GM23248 (cell line): ENCODE measurements at regions not wholly inside any gene's neighbourhood (a gene's known extent, or its start where the extent isn't known, plus 50 kb on each side); places are given as distances from the start of the nearest gene placed in this dataset.
"Not testable (repeated sequence)": the region's sequence is repeated elsewhere in the genome, so short reads cannot be mapped to it uniquely, and the experiment has no call there.

Experiments
- DNase-seq: peaks from one replicate; pipeline ENCODE4 v3.0.0-alpha.2; 2015
- H2AFZ ChIP-seq: fragments of 200-600 bp; sonication (generic); 2 replicates; pipeline ENCODE4 v1.6.1; 2016; ENCODE audit warnings: antibody characterized with exemption
- H3F3A ChIP-seq: fragments of 200-600 bp; sonication (generic); 2 replicates; pipeline ENCODE4 v1.6.1; 2016; ENCODE audit warnings: mild to moderate bottlenecking, antibody characterized with exemption, mixed run types; ENCODE audit not compliant: insufficient read depth
- H3K27ac ChIP-seq: fragments of 200-600 bp; sonication (generic); 2 replicates; pipeline ENCODE4 v1.5.1; 2016; ENCODE audit warnings: mild to moderate bottlenecking
- H3K27me3 ChIP-seq: fragments of 200-600 bp; sonication (generic); replicated peaks from 2 replicates; pipeline ENCODE4 v1.6.1; 2016; ENCODE audit warnings: mild to moderate bottlenecking; ENCODE audit not compliant: insufficient read depth
- H3K36me3 ChIP-seq: fragments of 200-600 bp; sonication (generic); 2 replicates; pipeline ENCODE4 v1.6.1; 2016; ENCODE audit warnings: low read depth, mild to moderate bottlenecking
- H3K4me1 ChIP-seq: fragments of 200-600 bp; sonication (generic); 2 replicates; pipeline ENCODE4 v1.6.1; 2016; ENCODE audit warnings: mild to moderate bottlenecking; ENCODE audit not compliant: insufficient read depth
- H3K4me2 ChIP-seq: fragments of 200-600 bp; sonication (generic); one replicate; pipeline ENCODE4 v1.6.1; 2016; ENCODE audit warnings: mild to moderate bottlenecking; ENCODE audit not compliant: unreplicated experiment
- H3K4me3 ChIP-seq: fragments of 200-600 bp; sonication (generic); 2 replicates; pipeline ENCODE4 v1.5.1; 2016; ENCODE audit warnings: mild to moderate bottlenecking
- H3K79me2 ChIP-seq: fragments of 200-600 bp; sonication (generic); 2 replicates; pipeline ENCODE4 v1.6.1; 2016; ENCODE audit warnings: mild to moderate bottlenecking; ENCODE audit not compliant: insufficient read depth
- H3K9ac ChIP-seq: fragments of 200-600 bp; sonication (generic); 2 replicates; pipeline ENCODE4 v1.6.1; 2016; ENCODE audit warnings: mild to moderate bottlenecking
- H3K9me2 ChIP-seq: fragments of 200-600 bp; sonication (generic); 2 replicates; pipeline ENCODE4 v1.6.1; 2016; ENCODE audit warnings: mixed run types, mild to moderate bottlenecking, moderate library complexity; ENCODE audit not compliant: insufficient read depth
- H3K9me3 ChIP-seq: fragments of 200-600 bp; sonication (generic); one replicate; pipeline ENCODE4 v1.6.1; 2017; ENCODE audit warnings: low read depth
- H4K20me1 ChIP-seq: fragments of 200-600 bp; sonication (generic); 2 replicates; pipeline ENCODE4 v1.6.0; 2016; ENCODE audit not compliant: insufficient read depth
- EZH2 ChIP-seq: fragments of 200-600 bp; sonication (generic); IDR thresholded peaks from 2 replicates; pipeline ENCODE4 v1.6.1; 2018; ENCODE audit warnings: antibody characterized with exemption, mild to moderate bottlenecking; ENCODE audit not compliant: insufficient read depth, poor library complexity, severe bottlenecking
- EZH2phosphoT487 ChIP-seq: fragments of 200-600 bp; sonication (generic); IDR thresholded peaks from 2 replicates; pipeline ENCODE4 v1.6.1; 2018; ENCODE audit warnings: antibody characterized with exemption, moderate library complexity, mild to moderate bottlenecking, low read depth; ENCODE audit not compliant: insufficient read depth
- WGBS, 2 experiments: methylation state at CpG; one replicate each; pipeline ENCODE4 v1.1.6; 2015 to 2017; ENCODE audit warnings: low lambda C conversion rate in 2 of 2, low coverage in 1 of 2; ENCODE audit errors: missing lambda C conversion rate in 2 of 2; 5-methylcytosine and 5-hydroxymethylcytosine counted together
- in situ Hi-C: fragments of 300-500 bp; cut with MboI; formaldehyde crosslinking; loops from 2 replicates; pipeline ENCODE4 v1.15.0; 2020

DNA sequence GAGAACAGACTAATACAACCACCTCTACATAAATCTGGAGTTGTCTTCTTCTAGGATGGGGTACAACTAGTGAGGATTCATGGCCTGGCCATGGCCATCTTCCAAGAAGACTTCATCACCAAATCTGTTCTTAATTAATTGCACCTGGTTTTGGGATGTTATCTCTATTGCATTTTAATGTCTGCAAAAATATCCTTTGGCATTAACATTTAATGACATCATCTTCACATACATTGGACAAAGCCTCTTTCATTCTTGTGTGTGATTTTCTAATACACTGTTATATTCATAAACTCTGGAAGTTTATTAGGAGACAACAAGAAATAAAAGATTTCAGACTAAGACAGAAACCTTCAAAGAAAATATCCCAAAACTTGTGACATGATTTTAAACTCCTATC lies 124.2 kb upstream of the ABCB5 start:
- no peaks in the 10 kb centered on the region for H3K9me2 ChIP-seq
- no peak overlapping the region for H3K4me3 ChIP-seq
- H3K36me3 ChIP-seq, result no peaks in the 10 kb centered on the region
- no peak for DNase-seq
- TF ChIP-seq EZH2phosphoT487, result no peak
- no peak for TF ChIP-seq EZH2
- no peak overlapping the region for H2AFZ ChIP-seq
- in situ Hi-C loops, result no loop called here
- no peaks in the 10 kb centered on the region for H3K79me2 ChIP-seq
- H4K20me1 ChIP-seq, result no peaks in the 10 kb centered on the region
- no peak overlapping the region for H3K4me2 ChIP-seq
- no peak overlapping the region for H3K9ac ChIP-seq
- no peaks in the 10 kb centered on the region for H3K27me3 ChIP-seq
- H3K4me1 ChIP-seq, result no peaks in the 10 kb centered on the region
- H3K9me3 ChIP-seq, result peaks cover 9% of the 10 kb centered on the region
- H3K27ac ChIP-seq, result no peak overlapping the region
- no peaks in the 10 kb centered on the region for H3F3A ChIP-seq

DNA sequence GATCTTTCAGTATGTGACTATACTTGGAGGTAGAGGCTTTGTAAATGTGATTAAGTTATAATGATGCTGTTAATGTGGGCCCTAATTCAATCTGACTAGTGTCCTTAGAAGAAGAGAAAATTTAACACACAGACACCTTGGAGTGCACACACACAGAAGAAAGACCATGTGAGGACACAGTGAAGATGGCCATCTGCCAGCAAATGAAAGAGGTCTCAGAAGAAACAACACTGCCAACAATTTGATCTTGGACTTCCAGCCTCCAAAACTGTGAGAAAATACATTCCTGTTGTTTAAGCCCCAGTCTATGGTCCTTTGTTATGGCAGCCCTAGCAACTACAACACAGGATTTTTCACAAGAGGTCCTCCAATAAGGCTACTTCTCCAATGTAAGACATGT lies 120.9 kb upstream of the ABCB5 start:
- no peaks in the 10 kb centered on the region for H3K36me3 ChIP-seq
- H3K79me2 ChIP-seq, result no peaks in the 10 kb centered on the region
- no peak overlapping the region for H3K9ac ChIP-seq
- no peaks in the 10 kb centered on the region for H3K4me1 ChIP-seq
- no peaks in the 10 kb centered on the region for H3K9me3 ChIP-seq
- H2AFZ ChIP-seq, result no peak overlapping the region
- H3K9me2 ChIP-seq, result no peaks in the 10 kb centered on the region
- no peak overlapping the region for H3K4me3 ChIP-seq
- H3F3A ChIP-seq, result no peaks in the 10 kb centered on the region
- H3K27ac ChIP-seq, result no peak overlapping the region
- no peaks in the 10 kb centered on the region for H3K27me3 ChIP-seq
- no peaks in the 10 kb centered on the region for H4K20me1 ChIP-seq
- in situ Hi-C loops, result no loop called here
- no peak overlapping the region for H3K4me2 ChIP-seq
- DNase-seq, result no peak
- no peak for TF ChIP-seq EZH2phosphoT487
- TF ChIP-seq EZH2, result no peak

DNA sequence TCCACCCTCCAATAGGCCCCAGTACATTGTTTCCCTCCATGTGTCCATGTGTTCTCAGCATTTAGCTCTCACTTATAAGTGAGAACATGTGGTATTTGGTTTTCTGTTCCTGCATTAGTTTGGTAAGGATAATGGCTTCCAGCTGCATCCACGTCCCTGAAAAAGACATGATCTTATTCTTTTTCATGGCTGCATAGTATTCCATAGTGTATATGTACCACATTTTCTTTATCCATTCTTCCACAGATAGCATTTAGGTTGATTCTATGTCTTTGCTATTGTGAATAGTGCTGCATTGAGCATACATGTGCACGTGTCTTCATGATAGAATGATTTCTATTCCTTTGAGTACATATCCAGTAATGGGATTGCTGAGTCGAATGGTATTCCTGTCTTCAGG lies 114.0 kb upstream of the ABCB5 start:
- in situ Hi-C loops, H3K9me3 ChIP-seq: not testable (repeated sequence)

DNA sequence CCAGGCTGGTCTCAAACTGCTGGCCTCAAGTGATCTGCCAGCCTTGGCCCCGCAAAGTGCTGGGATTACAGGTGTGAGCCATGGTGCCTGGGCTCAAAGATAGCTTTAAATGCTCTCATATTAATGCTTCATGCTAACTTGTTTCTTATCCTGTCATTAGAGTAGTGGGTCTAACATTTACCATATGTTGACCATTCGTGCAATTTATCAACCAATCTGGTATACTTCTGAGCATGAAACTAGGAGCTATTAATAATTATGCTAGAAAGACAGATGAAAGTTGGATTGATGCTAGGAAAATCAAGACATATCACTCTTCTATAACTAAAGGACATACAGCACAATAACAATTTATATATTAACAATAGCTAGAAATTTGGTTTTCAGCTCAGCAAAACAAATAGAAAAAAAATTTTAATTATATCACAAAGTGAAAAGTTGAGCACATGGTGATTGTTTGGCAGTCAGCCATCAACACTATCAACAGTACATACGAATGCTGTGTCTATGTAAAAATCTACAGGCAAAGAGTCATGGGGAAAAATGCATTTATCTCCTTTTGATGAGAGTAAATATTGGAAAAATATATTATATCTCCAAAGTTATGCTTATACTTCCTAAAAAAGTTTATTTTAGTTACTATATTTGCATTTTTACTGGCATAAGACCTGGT lies 112.1 kb upstream of the ABCB5 start:
- H3K9ac ChIP-seq, result no peak overlapping the region
- no peaks in the 10 kb centered on the region for H3K9me3 ChIP-seq
- no peaks in the 10 kb centered on the region for H3K36me3 ChIP-seq
- DNase-seq, result no peak
- no peak overlapping the region for H3K4me2 ChIP-seq
- WGBS, 2 experiments, result 19 to 26% methylated on average over 3 of the region's 3 CpGs
- no peaks in the 10 kb centered on the region for H4K20me1 ChIP-seq
- 0 out of 2 replicates have a peak, but pooled peaks cover 4% of the 10 kb centered on the region for H3K27me3 ChIP-seq
- H3K9me2 ChIP-seq, result no peaks in the 10 kb centered on the region
- H2AFZ ChIP-seq, result no peak overlapping the region
- H3K4me3 ChIP-seq, result no peak overlapping the region
- H3K4me1 ChIP-seq, result no peaks in the 10 kb centered on the region
- TF ChIP-seq EZH2 (no peak), EZH2phosphoT487 (no peak)
- no peaks in the 10 kb centered on the region for H3K79me2 ChIP-seq
- H3K27ac ChIP-seq, result no peak overlapping the region
- in situ Hi-C loops, result no loop called here
- no peaks in the 10 kb centered on the region for H3F3A ChIP-seq

More for the DNA sequence above, 114.0 kb upstream of the ABCB5 start:
- not testable (repeated sequence) for H3K4me1 ChIP-seq, H3K79me2 ChIP-seq, H3K9ac ChIP-seq, DNase-seq, H2AFZ ChIP-seq, H3F3A ChIP-seq, H3K4me3 ChIP-seq, H3K27me3 ChIP-seq, H3K4me2 ChIP-seq, H4K20me1 ChIP-seq, H3K27ac ChIP-seq, H3K9me2 ChIP-seq, H3K36me3 ChIP-seq
- WGBS, 2 experiments, result 14 to 20% methylated on average over 3 of the region's 3 CpGs

DNA sequence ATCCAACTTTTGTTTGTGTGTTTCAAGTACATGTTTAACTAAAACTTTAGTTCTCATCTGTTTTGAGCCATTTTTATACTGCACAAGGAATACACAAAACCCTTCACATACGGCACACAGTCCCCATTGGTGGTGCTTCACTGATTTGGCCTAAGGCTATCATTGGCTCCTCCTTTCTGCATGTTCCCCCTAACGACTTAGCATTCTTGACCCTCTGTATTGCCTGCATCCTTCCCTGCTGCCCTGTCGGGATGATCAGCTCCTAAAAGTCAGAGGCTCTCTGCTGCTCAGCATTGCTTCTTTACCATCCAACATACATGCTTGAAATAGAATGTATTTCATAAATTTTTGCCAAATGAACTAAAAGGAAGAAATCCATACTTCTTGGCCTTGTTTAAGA lies 111.4 kb upstream of the ABCB5 start:
- TF ChIP-seq EZH2 (no peak), EZH2phosphoT487 (no peak)
- H3K27ac ChIP-seq, result no peak overlapping the region
- no peak overlapping the region for H2AFZ ChIP-seq
- H3K4me3 ChIP-seq, result no peak overlapping the region
- no peaks in the 10 kb centered on the region for H3K9me3 ChIP-seq
- no peaks in the 10 kb centered on the region for H4K20me1 ChIP-seq
- no peak overlapping the region for H3K4me2 ChIP-seq
- no peaks in the 10 kb centered on the region for H3K9me2 ChIP-seq
- no peak overlapping the region for H3K9ac ChIP-seq
- H3K79me2 ChIP-seq, result no peaks in the 10 kb centered on the region
- 0 out of 2 replicates have a peak, but pooled peaks cover 4% of the 10 kb centered on the region for H3K27me3 ChIP-seq
- in situ Hi-C loops, result no loop called here
- WGBS, 2 experiments, result 30 to 31% methylated on average over 3 of the region's 3 CpGs
- H3K4me1 ChIP-seq, result no peaks in the 10 kb centered on the region
- DNase-seq, result no peak
- H3K36me3 ChIP-seq, result no peaks in the 10 kb centered on the region
- H3F3A ChIP-seq, result no peaks in the 10 kb centered on the region
